HG03520 (cell line): ENCODE measurements at regions not wholly inside any gene's neighbourhood (a gene's known extent, or its start where the extent isn't known, plus 50 kb on each side); places are given as distances from the start of the nearest gene placed in this dataset.

Experiments
- ATAC-seq: cut with Tn5 transposase; IDR thresholded peaks from one replicate; pipeline ENCODE4 v1.9.1; 2021; ENCODE audit warnings: mild to moderate bottlenecking, moderate library complexity; ENCODE audit not compliant: unreplicated experiment

DNA sequence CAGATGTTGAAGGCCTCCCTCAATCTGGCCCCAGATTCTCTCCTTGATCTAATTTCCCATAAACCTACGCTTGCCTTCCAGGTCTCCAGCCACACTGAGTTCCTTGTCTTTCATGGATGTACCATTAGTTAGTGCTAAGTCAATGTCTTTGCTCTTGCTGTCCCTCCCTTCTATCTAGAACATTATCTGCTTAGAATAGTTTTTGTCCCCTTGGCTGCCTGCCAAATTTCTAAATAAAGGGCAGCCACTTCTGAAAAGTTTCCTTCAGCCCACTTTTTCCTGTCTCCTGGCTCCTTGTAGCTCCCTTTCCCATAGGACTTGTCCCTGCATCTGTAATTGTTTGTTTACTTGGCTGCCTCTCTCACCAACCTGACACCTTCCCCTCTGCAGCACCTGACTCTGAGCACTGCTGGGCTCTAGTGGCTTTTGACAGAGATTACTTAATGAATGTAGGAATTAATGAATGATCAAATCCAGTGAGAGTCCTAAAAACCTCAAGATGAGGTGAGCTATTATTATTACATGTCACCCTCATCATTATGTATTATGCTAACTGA is 58.3 kb downstream of the CXCL12 start:
- no peak for ATAC-seq

DNA sequence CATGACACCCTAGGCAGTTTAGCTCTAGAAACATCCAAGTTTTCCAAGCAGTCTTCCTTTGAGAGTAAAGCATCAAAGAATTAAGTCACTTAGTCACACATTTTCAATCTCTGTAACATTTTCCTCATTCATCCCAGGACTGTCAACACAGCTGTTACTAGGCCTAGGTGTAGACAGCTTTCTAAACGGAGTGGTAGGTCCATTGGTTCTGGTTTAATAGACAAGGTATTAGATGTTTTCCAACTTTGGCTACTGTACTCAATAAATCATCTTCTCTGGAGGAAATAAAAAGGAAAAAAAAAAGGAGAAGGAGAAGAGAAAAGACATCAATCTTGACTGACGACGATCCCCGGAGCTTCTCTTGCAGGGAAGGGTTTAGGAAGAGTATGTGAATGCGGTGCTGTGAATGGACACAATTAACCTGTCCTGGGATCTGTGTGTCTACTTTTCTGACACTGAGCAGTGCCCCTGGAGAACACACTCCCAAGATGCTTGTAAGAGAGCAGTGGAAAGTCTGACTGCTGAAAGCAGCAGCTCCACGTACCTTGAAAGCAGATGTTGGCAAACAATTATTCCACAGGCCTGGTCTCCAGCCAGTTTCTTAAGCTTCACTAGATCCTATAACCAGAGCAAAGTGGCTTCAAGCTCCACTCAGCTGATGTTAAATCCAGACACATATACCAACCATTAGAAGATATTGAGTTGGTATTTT is 59.1 kb downstream of the CXCL12 start:
- no peak for ATAC-seq

DNA sequence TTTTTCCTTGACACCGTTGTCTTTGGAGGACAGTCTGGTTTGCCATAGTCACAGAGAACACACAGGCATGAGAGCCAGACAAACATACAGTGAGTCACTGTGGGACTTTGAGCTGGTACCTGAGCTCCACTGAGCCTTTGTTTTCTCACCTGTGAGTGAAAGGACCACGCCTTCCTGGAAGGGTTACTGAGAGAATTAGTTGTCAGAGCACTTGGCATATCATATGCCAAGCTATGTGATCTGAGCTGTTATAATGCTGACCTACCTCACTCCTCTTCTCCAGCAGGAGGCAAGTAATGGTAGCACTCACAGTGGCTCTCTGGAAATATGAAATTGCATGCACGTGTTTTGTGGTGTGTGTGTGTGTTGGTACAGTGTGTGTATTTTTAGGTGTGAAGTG is 59.7 kb downstream of the CXCL12 start:
- ATAC-seq = no peak

DNA sequence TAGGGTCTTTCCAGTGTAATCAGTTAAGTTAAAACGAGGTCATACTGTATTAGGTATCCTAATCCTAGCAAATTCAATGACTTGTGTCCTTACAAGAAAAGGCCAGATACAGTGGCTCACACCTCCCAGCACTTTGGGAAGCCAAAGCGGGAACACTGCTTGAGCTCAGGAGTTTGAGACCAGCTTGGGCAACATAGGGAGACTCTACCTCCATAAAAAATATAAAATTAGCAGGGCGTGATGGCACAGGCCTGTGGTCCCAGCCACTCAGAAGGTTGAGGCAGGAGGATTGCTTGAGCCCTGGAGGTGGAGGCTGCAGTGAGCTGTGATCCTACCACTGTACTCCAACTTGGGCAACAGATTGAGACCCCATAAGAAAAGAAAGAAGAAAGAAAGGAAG is 61.1 kb downstream of the CXCL12 start:
- no peak for ATAC-seq

DNA sequence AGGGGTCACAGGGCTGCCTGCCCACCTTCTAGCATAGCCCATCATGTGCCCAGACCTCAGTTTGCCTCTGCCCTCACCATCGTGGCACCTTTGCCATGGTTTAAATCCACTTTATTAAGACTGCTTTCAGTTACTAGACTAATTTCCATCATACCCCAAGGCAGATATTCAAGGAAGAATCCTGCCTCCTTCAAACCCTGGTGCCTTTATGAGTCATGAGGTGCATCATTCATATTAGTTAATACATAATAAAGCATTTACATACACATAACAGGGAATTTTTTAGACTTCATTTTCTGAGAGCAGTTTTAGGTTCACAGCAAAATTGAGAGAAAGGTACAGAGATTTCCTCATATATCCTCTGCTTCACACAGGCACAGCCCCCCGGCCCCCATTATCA is 62.8 kb downstream of the CXCL12 start:
- ATAC-seq = no peak

DNA sequence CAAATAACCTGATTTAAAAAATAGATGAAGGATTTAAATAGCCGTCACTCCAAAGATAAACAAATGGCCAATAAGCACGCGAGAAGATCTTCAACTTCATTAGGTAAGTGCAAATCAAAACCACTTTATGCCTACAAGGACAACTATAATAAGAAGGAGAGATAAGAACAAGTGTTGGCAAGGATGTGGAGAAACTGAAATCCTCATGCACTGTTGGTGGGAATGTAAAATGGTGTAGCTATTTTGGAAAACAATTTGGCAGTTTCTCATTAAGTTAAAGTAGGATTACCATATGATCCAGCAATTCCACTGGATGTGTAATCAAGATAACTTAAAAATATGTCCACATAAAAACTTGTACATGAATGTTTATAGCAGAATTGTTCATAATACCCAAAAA is 64.1 kb downstream of the CXCL12 start:
- no peak for ATAC-seq

DNA sequence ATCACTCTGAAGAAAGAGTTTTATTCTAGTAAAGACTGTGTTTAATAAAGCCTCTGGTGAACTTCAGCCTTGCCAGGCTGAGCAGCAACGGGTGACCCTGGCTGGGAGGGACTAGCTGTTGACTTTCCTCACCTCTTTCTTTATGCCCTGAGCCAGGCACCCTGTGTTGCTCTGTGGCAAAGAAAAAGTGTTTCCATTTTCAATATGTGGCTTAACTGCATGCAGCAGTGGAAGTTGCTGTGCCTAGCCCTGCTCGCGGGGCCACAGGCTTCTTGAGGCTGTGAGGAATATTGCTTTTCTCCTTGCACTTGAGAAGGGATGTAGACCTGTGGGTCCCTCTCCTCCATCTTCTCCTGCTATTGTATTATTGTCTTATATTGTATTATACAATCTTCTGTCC is 67.0 kb downstream of the CXCL12 start:
- ATAC-seq = no peak

DNA sequence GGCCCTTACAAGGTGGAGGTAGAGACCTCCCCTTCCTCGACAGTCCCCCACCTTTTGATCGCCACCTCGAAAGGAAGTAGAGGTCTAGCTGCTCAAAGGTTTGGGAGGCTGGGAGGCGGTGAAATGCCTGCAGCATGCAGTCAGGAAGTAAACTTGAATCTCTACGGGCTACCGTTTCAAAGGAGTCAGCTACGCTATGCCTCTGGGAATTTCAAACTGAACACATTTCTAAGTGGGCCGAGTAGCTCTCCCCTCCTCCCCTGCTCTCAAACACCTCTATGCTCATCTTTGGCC is 68.0 kb downstream of the CXCL12 start:
- no peak for ATAC-seq

DNA sequence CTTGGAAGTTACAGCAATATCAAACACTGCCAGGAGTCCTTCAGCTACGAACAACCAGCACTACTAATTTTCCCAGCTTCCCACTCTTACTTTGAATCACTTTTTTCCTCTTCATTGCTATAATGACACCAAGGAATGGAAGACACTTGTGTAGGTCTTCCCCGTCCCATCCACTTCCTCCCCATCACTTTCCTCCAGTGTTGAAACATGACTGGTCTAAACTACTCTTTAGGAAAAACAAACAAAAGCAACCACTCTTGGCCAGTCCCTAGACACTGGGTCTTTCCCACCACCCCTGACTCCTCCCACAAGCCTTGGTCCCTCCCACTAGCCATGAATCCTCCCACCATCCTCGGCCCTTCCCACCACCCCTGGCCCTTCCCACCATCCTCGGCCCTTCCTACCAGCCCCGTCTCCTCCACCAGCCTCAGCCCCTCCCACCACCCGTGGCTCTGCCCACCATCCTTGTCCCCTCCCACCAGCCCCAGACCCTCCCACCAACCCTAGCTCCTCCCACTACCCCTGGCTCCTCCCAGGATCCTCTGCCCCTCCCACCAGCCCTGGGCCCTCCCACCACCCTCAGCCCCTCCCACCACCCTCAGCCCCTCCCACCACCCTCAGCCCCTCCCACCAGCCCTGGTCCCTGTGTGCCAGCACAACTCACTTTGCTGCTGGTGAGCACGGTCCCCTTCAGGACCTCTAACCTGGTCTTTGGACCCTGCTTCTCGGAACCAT is 68.5 kb downstream of the CXCL12 start:
- no peak for ATAC-seq

DNA sequence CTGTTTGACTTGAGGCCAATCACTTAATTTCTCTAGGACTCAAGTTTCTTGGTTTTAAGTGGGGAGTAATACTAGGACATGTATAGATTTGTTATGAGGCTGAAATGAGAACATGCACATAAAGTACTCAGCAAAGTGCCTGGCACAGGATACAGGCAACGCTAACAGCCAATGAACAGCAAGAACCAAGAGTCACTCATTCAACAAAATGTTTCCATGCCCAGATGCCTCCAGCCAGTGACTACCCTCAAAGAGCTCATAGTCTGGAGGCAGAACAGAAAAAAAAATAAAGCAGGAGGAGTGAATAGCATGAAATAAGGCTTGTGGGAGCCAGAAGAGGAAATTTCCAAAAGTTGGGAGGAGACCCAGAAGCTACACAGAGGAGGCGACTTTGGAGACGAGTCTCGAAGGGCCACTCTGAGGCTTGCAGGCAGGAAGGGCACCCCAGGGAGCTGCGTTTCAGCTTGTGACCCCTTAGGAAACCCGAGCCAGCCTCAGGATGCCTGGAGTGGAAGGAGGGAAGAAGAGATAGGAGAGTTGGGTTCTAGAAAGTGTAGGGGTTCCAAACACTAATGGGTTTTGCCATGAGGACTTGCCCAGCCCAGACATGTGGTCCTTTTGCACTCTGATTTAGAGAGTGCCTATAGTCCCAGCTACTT is 70.0 kb downstream of the CXCL12 start:
- no peak for ATAC-seq

DNA sequence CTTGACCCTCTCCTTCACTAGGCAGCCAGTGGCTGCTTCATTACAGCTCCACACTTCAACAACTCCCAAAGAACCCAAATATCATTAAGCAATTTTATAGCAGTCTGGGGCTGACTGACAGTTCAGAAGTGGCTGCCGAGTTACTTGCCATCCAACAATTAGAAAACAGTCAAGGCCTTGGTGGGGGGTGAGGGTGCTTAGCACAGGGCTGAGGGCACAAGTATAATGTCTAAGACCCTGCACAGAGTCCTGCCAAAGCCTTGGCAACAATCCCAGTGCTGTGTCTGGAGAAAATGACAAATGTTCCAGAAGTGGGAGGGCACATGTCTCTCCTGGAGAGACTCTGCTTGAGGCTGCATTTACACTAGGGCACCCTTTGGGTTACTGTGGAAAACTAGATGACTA is 71.1 kb downstream of the CXCL12 start:
- ATAC-seq = no peak

DNA sequence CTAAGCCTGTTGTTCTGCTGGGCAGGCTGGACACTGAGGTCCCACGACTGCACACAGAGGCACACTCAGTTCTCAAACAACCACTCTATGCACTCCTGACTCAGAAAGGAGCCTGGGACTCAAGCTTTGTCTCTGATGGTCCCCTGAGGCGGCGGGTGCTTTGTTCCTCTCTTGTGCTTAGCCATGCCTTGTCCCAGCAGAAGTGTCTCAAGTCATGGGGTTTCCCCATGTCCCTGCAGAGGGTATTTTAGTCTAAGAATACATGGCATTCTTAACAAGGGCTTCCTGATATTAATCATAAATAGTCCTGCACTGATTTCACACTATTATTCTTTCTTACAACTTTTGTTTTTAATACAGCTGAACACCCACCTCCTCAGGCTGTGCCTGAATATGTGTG is 72.5 kb downstream of the CXCL12 start:
- ATAC-seq = no peak

DNA sequence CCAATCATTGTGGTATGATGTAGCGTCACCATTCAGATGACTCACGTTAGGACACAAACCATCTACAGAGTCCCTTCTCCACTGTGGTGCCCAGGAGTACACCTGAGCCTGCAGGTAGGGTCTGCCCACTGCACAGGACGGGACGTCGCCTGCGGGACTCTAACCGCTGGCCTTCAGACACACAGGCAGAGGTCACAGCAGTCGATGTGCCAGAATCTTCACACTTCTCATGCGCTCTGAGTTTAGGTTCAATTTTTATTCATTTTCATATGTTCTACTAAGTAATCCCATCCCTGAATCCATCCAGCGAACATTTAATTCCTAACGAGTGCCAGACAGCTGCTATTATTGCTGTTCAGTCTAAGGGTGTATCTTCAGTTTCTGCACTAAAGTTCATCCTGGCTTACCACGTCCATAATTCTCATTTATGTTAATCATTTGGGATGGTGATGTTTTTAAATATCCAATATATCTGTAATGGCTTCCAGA is 73.3 kb downstream of the CXCL12 start:
- no peak for ATAC-seq

DNA sequence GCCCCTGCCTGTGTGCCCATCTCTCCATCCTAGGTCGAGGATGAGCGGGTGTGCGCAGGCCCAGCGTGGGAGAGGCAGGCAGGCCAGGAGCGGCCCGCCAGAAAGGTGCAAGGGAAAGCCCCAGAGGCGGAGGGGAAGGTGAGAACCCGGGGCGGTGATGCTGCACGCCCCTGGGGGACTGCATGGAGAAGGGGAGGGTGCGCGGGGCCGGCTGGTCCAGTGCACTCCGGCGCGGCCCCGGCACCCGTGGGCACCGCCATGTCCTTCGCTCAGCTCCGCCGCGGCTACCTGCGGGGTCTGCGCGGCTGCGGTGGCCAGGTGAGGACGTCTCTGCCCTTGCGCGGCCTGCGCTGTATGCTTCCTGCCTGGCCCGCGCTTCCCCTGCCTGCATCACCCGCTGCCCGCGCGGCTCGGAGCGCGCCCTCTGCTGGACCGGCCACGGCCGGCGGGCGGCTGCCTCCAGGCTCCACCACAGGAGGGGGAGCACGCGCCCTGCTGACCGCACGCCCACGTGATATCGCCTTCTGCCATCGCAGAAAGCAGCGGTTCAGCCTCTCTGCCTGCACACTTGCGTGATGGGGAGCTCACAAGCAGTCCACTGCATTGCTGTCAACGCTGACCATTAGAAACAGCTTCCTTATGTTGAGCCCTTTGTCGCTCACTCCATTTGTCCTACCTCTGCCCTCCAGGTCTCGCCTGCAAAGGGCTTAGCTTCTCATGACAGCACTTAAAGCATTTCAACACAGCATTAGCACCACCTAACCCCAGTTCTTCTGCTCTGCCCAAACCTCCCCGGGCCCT is 73.9 kb downstream of the CXCL12 start:
- peak; percentile 73 for ATAC-seq

DNA sequence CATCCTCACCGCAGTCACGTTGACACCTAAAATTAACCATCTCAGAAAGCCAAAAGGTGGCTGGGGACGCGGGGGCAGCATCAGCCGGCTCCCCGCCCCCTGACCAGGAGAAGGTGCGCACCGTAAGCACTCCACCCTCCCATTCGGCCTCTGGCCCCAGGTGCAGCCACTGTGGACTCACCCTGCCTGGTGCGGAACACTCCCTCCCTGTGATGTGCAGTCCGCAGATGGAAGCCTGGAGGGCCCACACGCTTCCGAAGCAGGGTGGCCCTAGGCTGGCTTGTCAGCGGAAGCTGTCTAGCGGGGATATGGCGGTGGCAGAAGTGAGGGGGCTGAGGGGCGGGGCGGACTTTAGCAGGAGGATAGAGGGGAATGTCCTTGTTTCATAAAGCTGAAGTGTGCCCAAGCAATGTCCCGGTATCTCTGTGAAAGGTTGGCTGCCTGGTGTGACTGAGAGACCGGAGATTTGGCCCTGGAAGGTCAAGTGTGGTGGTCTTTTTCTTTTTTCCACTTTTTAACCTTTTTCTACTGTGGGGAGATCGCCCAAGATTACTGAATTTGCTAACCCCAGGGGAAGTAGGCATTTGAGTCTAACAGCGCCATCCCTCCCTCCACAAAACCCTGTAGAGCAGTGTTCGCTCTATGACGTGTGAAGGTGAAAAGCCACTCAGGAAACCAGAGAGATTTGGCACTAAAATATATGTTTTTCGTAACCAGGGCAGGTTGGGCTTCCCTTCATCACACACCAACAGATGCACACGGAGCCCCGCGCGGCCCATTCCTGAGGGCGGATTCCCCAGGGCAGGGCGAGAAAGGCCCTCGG is 74.7 kb downstream of the CXCL12 start:
- ATAC-seq = no peak

DNA sequence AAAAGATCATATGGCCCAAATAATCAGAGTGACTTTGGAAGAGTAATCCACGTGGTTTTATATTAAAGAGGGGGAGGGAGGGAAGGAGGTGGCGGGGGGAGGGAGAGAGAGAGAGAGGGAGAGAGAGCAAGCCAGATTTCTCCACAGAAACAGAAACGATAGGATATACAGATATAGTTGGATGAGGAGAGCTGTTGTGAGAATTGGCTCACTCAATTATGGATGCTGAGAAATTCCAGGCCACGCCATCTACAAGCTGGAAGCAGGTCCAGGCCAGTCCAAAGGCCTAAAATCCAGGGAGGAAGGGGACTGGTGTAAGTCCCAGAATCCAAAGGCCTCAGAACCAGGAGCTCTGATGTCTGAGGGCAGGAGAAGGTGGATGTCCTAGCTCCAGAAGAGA is 75.5 kb downstream of the CXCL12 start:
- ATAC-seq = no peak

DNA sequence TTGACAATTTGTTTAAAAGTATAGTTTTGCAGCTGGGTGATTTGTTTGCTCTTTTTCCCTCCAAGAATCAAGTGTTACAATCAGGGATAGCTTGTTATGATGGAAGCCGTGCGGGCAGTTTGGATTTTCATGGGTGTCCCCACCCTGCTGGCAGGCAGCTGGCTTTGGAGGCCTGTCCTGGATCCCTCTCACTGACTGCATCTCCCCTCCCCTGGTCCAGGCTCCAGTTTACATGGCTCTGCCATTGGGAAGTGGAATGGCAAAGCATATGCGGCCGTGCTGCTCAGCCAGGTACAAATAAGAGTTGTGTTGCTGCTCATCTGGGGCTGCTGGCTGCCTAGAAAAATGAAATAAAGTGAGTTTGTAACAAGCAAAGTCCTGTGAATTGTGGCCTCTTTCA is 76.0 kb downstream of the CXCL12 start:
- ATAC-seq = no peak

DNA sequence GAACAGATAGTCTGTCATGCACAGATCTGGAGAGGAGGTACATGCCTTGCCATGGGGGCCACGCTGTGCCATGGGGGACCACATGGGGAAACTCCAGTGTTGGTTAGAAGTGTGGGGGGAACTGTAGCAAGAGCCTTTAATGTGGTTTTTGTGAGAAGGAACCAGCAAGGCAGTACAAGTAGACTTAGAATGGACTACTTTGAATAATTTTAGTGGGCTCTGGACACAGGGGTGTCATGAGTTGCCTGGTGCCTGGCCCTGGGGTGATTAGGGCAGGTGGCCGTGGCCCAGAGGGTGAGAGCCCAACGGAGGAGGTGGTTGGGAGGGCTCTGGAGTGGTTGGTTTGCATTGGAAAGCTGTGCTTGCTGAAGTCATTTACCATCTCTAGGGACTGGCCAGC is 77.2 kb downstream of the CXCL12 start:
- ATAC-seq = no peak

DNA sequence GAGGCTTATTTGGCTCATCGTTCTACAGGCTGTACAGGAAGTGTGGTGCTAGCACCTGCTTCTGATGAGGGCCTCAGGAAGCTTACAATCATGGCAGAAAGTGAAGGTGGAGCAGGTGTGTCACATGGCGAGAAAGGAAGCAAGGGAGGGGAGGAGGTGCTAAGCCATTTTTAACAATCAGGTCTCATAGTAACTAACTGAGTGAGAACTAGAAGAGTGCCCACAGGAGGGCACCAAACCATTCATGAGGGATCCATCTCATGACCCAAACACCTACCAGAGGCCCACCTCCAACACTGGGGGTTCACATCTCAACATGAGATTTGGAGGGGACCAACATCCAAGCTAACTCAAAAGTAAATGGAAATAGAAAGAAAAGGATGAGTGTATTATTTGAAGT is 78.1 kb downstream of the CXCL12 start:
- no peak for ATAC-seq

DNA sequence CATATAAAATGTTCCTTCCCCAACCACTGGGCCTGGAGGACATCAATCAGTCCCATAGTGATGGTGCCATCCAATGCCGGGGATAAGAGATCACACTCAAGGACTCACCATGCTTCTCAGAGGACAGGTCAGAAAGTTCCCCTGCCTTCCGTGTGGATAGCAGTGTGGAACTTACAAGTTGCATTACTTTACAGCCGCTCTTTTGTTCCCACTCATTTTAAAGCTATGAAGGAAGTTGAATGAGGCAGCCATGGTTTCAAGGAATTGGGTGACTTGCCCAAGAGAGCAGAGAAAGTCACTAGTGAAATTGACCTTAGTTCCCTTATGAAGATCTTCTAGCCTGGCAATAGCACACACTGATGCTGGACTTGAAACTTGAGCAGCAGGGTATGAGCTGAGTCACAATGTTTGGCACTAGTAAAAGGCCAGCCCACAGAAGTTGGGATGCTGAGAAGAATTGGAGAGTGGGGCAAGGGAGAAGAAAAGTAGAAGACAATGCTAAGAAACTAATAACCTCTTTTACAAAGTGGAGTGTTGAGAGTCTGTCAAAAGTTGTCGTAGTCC is 78.7 kb downstream of the CXCL12 start:
- no peak for ATAC-seq
